GM18498 (cell line): ENCODE measurements at regions not wholly inside any gene's neighbourhood (a gene's known extent, or its start where the extent isn't known, plus 50 kb on each side); places are given as distances from the start of the nearest gene placed in this dataset.
"Not testable (repeated sequence)": the region's sequence is repeated elsewhere in the genome, so short reads cannot be mapped to it uniquely, and the experiment has no call there.

Source experiments
- ATAC-seq: cut with Tn5 transposase; IDR thresholded peaks from one replicate; pipeline ENCODE4 v1.9.1; 2021; ENCODE audit warnings: mild to moderate bottlenecking, moderate library complexity; ENCODE audit not compliant: unreplicated experiment

- no peak for ATAC-seq
These were observed 106.0 kb upstream of the SYT13 start for GRCh38 chr11:45392154-45392553.

GRCh38 chr11:45391168-45391850 lies 105.2 kb upstream of the SYT13 start:
- ATAC-seq: no peak

- ATAC-seq: no peak
These were observed 104.3 kb upstream of the SYT13 start for GRCh38 chr11:45390407-45390806.

GRCh38 chr11:45388472-45388871 lies 102.3 kb upstream of the SYT13 start:
- ATAC-seq: no peak

- ATAC-seq: not testable (repeated sequence)
These were observed 101.7 kb upstream of the SYT13 start for GRCh38 chr11:45387885-45388284.

- no peak for ATAC-seq
These were observed 100.8 kb upstream of the SYT13 start for GRCh38 chr11:45386972-45387371.

- no peak for ATAC-seq
These were observed 99.7 kb upstream of the SYT13 start for GRCh38 chr11:45385844-45386243.

- no peak for ATAC-seq
These were observed 99.3 kb upstream of the SYT13 start for GRCh38 chr11:45385423-45385822.

- no peak for ATAC-seq
These were observed 98.6 kb upstream of the SYT13 start for GRCh38 chr11:45384711-45385241.

GRCh38 chr11:45384016-45384415 lies 97.9 kb upstream of the SYT13 start:
- no peak for ATAC-seq

GRCh38 chr11:45383224-45383623 lies 97.1 kb upstream of the SYT13 start:
- ATAC-seq: no peak

GRCh38 chr11:45382133-45382878 lies 96.2 kb upstream of the SYT13 start:
- ATAC-seq: no peak

GRCh38 chr11:45379162-45379863 lies 93.2 kb upstream of the SYT13 start:
- ATAC-seq: no peak

- no peak for ATAC-seq
These were observed 92.4 kb upstream of the SYT13 start for GRCh38 chr11:45378516-45378915.

GRCh38 chr11:45374653-45375059 lies 88.5 kb upstream of the SYT13 start:
- ATAC-seq: no peak

GRCh38 chr11:45374130-45374529 lies 88.0 kb upstream of the SYT13 start:
- ATAC-seq: no peak

- no peak for ATAC-seq
These were observed 87.4 kb upstream of the SYT13 start for GRCh38 chr11:45373506-45374035.

- not testable (repeated sequence) for ATAC-seq
These were observed 86.3 kb upstream of the SYT13 start for GRCh38 chr11:45372414-45372813.

- ATAC-seq: no peak
These were observed 85.3 kb upstream of the SYT13 start for GRCh38 chr11:45371251-45372115.

- ATAC-seq: no peak
These were observed 83.2 kb upstream of the SYT13 start for GRCh38 chr11:45369313-45369712.
